ENCODE measurements at regions not wholly inside any gene's neighbourhood (a gene's known extent, or its start where the extent isn't known, plus 50 kb on each side); places are given as distances from the start of the nearest gene placed in this dataset.

DNA sequence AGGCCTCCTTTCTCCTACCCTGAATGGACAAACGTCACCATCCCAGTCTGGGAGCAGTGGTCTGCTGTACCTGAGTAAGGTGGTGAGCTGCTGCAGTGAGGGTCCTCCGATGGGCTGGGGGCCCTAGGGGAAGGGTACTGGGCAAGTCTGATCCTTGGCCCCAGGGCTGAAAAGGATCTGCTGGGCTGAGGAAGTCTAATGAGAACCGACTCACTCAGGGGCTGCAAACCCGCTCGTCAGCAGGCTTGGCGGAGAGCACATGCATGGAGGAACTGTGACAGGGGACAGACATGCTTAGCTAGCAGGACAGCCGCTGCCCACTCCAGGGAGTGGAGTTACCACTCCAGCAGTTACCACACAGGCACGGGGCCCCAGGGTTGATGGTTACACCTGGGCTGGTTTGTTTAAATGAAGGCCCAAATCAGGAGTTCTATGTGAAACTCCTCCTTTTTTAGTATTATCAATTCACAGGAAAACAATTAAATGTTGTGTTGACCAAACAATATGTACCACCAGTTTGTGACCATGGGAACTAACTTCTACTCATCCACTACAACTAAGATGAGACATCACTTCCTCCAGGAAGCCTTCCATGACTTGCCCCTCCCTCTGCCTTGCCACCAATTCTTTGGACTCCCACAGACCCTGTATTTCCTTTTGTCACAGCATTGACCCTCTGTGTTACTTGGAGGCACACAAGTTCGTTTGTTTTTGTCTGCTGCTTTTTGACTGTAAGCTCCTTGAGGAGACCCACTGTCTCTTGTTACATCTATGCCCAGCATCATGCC, 56.1 kb upstream of the CPLX2 start:
- H3K4me3 ChIP-seq (ENCODE audit: low read depth in 1 of 2, low read length in 2 of 2): no peak overlapping the region
- H3K36me3 ChIP-seq (ENCODE audit: control insufficient read depth in 2 of 2, insufficient read depth in 2 of 2, low read length in 1 of 2): no peaks in the 10 kb centered on the region
- WGBS, 2 donors: 72 to 79% methylated on average over 9 of the region's 9 CpGs
- peaks cover 0 to 4% of the 10 kb centered on the region in 2 donors for H3K4me1 ChIP-seq (ENCODE audit: control insufficient read depth in 2 of 2, insufficient read depth in 2 of 2, low read length in 1 of 2)
- H3K27me3 ChIP-seq (ENCODE audit: control insufficient read depth in 1 of 2, insufficient read depth in 2 of 2, low read length in 2 of 2): no peaks in the 10 kb centered on the region
- H3K27ac ChIP-seq (ENCODE audit: low read depth in 2 of 2, low read length in 1 of 2): no peak overlapping the region
- no peaks in the 10 kb centered on the region for H3K9me3 ChIP-seq (ENCODE audit: control insufficient read depth in 2 of 2, insufficient read depth in 1 of 2, low read depth in 1 of 2, low read length in 1 of 2)

DNA sequence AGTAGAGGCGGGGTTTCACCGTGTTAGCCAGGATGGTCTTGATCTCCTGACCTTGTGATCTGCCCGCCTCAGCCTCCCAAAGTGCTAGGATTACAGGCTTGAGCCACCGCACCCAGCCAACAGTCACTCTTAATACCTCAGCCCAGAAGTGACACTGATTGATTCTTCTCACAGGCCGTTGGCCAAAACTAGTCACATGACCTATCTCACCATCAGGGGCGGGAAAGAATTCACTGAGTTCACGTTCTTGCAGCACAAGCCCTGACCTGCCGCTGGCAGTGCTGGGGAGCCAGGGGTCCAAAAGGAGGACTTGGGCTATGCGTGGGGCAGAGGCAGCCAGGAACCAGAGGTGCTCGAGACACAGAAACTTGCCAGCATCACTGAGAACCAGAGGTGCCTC, 55.0 kb upstream of the CPLX2 start:
- WGBS, 2 donors: 27 to 38% methylated on average over 10 of the region's 10 CpGs
- no peaks in the 10 kb centered on the region for H3K27me3 ChIP-seq (ENCODE audit: control insufficient read depth in 1 of 2, insufficient read depth in 2 of 2, low read length in 2 of 2)
- H3K4me1 ChIP-seq (ENCODE audit: control insufficient read depth in 2 of 2, insufficient read depth in 2 of 2, low read length in 1 of 2): peaks cover 0 to 4% of the 10 kb centered on the region in 2 donors

DNA sequence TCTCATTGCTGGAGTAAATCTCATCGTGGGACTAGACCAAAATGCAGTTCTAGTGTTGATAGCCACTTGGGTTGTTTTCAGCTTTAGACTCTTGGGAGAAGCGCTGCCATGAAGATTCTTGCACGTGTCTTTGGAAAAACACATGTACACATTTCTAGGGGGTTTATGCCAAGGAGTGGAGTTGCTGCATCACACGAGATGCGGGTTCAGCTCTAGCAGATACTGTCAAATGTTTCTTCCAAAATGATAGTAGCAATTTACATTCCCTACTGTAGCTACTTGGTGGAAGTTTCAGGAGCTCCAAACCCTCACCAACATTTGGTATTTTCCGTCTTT, 52.3 kb upstream of the CPLX2 start:
- Histone ChIP-seq H3K36me3 (ENCODE audit: control insufficient read depth in 2 of 2, insufficient read depth in 2 of 2, low read length in 1 of 2) (no peaks in the 10 kb centered on the region), H3K9me3 (ENCODE audit: control insufficient read depth in 2 of 2, insufficient read depth in 1 of 2, low read depth in 1 of 2, low read length in 1 of 2) (no peaks in the 10 kb centered on the region), H3K27me3 (ENCODE audit: control insufficient read depth in 1 of 2, insufficient read depth in 2 of 2, low read length in 2 of 2) (no peaks in the 10 kb centered on the region), H3K4me3 (ENCODE audit: low read depth in 1 of 2, low read length in 2 of 2) (no peak overlapping the region), H3K4me1 (ENCODE audit: control insufficient read depth in 2 of 2, insufficient read depth in 2 of 2, low read length in 1 of 2) (peaks cover 0 to 4% of the 10 kb centered on the region in 2 donors), H3K27ac (ENCODE audit: low read depth in 2 of 2, low read length in 1 of 2) (no peak overlapping the region)
- 86 to 90% methylated on average over 6 of the region's 6 CpGs for WGBS, 2 donors

More for the DNA sequence above, 55.0 kb upstream of the CPLX2 start:
- H3K4me3 ChIP-seq (ENCODE audit: low read depth in 1 of 2, low read length in 2 of 2): no peak overlapping the region
- no peaks in the 10 kb centered on the region for H3K9me3 ChIP-seq (ENCODE audit: control insufficient read depth in 2 of 2, insufficient read depth in 1 of 2, low read depth in 1 of 2, low read length in 1 of 2)
- no peak overlapping the region for H3K27ac ChIP-seq (ENCODE audit: low read depth in 2 of 2, low read length in 1 of 2)
- H3K36me3 ChIP-seq (ENCODE audit: control insufficient read depth in 2 of 2, insufficient read depth in 2 of 2, low read length in 1 of 2): no peaks in the 10 kb centered on the region

DNA sequence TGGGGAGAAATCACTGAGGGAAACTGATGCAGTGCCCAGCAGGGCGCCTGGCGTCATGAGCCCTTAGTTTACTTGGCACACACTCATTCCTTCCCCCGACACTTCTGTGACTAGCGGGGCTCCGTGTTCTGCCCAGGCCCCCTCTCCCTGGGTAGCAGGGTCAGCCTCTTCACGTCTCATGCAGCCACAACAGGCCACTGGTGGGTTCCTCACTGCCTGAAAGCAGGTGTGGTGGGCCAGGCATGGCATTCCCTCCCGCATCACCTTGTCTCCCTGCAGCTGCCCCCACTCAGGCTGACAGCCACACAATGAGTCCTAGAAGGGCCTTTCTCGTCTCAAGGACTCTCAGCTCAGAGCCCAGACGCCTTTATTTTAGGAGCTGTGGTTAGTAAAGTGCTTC, 51.1 kb upstream of the CPLX2 start:
- Histone ChIP-seq H3K4me3 (ENCODE audit: low read depth in 1 of 2, low read length in 2 of 2) (no peak overlapping the region), H3K27ac (ENCODE audit: low read depth in 2 of 2, low read length in 1 of 2) (no peak overlapping the region), H3K36me3 (ENCODE audit: control insufficient read depth in 2 of 2, insufficient read depth in 2 of 2, low read length in 1 of 2) (no peaks in the 10 kb centered on the region), H3K9me3 (ENCODE audit: control insufficient read depth in 2 of 2, insufficient read depth in 1 of 2, low read depth in 1 of 2, low read length in 1 of 2) (no peaks in the 10 kb centered on the region), H3K4me1 (ENCODE audit: control insufficient read depth in 2 of 2, insufficient read depth in 2 of 2, low read length in 1 of 2) (no peaks in the 10 kb centered on the region), H3K27me3 (ENCODE audit: control insufficient read depth in 1 of 2, insufficient read depth in 2 of 2, low read length in 2 of 2) (no peaks in the 10 kb centered on the region)
- 61 to 66% methylated on average over 9 of the region's 9 CpGs for WGBS, 2 donors
